GM18499 (cell line): ENCODE measurements at regions not wholly inside any gene's neighbourhood (a gene's known extent, or its start where the extent isn't known, plus 50 kb on each side); places are given as distances from the start of the nearest gene placed in this dataset.
"Not testable (repeated sequence)": the region's sequence is repeated elsewhere in the genome, so short reads cannot be mapped to it uniquely, and the experiment has no call there.

Experiments
- ATAC-seq: cut with Tn5 transposase; IDR thresholded peaks from one replicate; pipeline ENCODE4 v1.9.1; 2021; ENCODE audit warnings: moderate number of reproducible peaks; ENCODE audit not compliant: insufficient read depth, unreplicated experiment

- peak; percentile 49 for ATAC-seq
Observed at GRCh38 chr4:116070283-116070682, 956.9 kb upstream of the NDST4 start.

DNA sequence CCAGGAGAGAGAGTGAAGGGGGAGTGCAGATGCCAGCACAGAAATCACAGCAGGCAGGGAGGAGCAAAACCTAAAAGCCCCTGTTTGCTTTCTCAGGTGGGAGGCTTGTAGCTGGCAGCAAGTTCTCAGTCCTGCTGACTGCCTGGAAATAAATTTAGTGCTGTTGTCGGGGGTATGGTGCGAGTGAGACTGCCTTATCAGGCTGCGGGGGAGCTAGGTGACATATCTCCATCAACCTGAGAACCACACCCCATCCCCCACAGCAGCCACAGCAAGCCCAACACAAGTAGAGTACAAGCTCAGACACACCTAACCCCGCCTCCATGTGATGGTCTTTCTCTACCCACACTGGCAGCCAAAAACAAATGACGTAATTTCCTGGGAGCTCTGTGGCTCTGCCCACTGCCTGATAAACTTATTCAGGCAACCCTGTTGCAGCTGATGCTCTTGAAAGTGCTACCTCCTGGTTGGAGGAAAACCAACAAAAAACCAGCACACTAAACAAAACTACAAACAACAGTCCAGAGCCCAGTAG lies 953.4 kb upstream of the NDST4 start:
- no peak for ATAC-seq

GRCh38 chr4:116064331-116064730 lies 950.9 kb upstream of the NDST4 start:
- no peak for ATAC-seq

DNA sequence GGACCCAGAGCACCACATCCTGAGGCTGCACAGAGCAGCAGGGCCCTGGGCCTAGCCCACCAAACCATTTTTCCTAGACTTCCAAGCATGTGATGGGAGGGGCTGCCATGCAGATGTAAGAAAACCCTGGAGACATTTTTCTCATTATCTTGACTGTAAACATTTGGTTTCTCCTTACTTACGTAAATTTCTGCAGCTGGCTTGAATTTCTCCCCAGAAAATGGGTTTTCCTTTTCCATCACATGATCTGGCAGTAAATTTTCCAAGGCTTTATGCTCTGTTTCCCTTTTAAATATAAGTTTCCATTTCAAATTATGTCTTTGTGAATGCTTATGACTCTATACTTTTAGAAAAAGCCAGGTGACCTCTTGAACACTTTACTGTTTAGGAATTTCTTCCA lies 945.9 kb upstream of the NDST4 start:
- no peak for ATAC-seq

- ATAC-seq = no peak
Observed at GRCh38 chr4:116058129-116058528, 944.7 kb upstream of the NDST4 start.

GRCh38 chr4:116055857-116056827 lies 942.7 kb upstream of the NDST4 start:
- no peak for ATAC-seq

GRCh38 chr4:116027311-116027710 lies 913.9 kb upstream of the NDST4 start:
- ATAC-seq = no peak

DNA sequence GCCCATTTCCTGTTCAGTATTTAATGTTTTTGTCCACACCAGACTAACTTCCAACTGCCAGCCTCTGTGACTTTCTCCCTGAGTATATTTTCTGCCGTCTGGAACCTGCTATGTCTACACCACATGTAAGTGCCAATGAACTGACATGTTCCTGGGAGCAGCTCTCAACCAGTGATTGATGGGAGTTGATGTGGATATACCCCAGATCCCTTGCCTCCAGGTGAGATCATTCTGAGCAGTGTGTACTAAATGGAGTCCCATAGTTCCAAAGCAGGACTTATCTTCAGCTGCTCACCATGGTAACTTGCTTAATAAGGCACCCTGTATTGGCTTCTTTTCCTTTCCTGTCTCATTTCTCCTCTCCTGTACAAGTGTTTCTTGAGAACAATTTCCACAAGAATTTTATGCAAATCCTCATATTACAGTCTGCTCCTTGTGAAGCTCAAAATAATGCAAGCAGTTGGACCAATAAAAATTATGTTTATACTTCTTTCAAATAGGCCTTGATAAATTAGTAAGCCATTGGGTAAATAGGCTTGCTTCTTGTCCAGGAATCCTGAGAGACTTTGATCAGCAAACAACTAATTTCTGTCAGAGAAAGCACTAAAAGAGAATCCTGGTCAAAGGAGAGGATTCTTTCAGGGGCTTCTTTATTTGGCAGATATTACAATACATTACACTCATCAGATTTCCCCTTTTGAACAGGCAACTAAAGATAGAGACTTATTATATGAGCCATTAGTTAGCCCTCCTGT lies 911.7 kb upstream of the NDST4 start:
- ATAC-seq = no peak

- no peak for ATAC-seq
Observed at GRCh38 chr4:116023049-116023448, 909.6 kb upstream of the NDST4 start.

DNA sequence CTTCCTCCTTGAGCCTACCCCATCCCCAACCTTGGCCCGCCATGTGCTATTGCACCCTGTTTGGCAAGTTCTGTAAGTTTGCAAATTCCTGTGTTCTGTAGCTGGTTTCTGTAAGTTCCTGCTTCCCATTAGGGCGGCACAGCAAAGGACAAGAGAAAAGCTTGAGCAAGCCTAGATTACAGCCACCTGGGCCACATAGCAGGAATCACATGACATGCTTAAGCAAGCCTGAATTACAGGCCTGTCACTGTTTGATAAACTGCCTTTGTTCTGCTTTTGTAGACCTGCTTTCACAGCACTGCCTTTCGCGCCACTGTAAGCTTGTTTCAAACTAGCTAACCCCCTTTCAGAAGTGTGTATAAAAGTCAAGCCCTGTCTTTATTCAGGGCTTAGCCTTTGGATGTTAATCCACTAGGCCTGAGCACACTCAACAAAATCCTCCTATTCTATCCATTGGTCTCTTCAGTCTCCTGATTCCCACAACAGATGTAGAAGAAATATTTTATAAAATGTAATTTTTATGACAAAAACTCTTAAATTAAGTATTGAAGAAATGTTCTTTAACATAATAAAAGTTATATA lies 906.8 kb upstream of the NDST4 start:
- ATAC-seq = no peak

DNA sequence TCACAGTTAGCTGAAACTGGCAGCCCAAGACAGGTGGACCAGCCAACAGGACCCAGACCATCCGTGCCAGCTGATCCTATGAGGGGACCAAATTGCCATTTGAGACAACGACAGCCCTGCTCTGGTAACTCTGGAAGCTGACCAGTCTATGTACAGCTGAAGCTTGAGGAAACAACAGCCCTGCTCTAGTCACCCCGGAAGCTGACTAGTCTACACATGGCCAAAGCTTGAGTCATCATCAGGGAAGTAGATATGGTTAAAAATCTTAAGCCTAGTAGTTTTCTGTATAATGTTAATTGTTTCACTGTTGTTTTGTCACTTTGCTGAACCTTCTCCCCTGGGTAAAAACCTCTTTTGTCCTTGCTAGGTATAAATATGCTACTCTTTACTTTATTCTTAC lies 905.4 kb upstream of the NDST4 start:
- no peak for ATAC-seq

GRCh38 chr4:116016201-116016600 lies 902.8 kb upstream of the NDST4 start:
- ATAC-seq = no peak

DNA sequence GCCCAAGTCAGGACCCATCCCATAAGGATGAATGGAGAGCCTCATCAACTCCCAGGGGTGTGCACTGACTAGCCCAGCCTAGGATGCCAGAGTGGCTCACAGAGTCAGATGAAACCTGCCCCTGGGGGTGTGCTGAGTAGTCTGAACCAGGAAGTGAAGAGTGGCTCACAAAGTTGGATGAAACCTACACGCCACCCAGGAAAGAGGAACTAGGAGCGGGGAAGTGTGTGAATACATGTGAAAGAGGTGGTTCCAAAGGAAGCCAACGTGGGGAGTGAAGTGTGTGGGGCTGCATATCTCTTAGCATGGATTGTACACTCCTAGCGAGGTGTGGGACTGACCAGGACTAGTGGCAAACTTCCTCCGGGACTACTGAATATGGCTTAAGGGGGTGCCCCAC lies 902.1 kb upstream of the NDST4 start:
- no peak for ATAC-seq

GRCh38 chr4:116015062-116015461 lies 901.6 kb upstream of the NDST4 start:
- no peak for ATAC-seq

DNA sequence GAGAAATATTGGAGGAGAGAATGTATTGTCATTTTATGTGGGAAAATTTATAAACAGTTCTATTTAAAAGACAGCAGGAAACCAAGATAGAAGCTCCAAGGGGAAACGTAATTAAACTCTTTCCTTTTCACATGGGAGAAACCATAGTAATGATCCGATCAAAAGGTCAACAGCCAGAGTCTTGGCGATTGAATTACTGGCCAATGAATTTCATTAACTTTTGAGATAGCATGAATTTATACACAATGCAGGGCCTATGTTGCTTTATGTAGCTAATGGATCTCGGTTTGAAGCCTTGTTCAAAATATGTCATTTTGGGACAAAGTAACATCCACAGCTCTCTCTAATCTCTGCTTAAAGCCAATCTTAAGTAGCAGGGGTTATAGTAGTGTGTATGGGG lies 897.5 kb upstream of the NDST4 start:
- no peak for ATAC-seq

DNA sequence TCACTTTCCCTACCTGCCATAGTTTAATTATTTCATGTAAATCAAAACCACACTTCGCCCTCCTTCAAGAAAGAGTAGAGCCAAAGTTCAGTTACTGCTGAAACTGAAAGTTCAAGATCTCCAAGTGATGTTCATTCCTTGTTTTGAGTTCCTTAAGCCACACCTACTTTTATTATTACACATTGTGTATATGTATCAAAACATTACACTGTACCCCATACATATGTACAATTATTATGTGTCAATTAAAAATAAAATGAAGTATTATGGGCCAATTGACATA lies 892.3 kb upstream of the NDST4 start:
- no peak for ATAC-seq

DNA sequence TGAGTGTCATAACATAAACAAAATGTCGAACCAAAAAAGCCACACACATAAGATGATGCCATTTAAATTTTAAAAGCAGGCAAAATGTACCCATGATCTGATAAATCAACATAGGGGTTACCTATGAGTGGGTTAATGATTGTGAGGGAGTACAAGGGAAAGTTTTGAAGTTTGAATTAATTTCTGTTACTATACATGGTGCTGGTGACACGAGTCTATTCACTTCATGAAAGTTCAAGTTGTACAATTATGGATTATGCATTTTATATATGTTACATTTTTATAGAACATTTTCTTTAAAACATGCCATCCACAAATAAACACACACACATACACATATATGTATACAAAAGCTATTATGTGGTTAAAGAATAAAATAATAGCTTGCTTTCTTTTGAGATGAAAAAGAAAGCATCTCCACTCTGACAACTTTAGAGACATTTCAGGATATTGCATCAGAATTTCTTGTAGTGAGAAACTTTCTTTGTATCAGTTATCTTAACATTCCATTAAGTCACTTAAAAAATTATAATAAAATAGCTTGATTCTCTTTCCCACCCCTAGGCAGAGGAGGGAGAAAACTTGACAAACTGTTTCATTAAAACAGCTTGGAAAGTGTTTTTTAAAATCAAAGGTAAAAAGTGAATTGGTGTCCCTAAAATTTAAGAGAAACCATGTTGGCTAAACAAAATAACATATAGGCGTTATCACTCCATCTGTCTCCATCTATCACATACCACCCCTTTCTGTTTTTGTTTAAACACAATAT lies 891.8 kb upstream of the NDST4 start:
- ATAC-seq = no peak

DNA sequence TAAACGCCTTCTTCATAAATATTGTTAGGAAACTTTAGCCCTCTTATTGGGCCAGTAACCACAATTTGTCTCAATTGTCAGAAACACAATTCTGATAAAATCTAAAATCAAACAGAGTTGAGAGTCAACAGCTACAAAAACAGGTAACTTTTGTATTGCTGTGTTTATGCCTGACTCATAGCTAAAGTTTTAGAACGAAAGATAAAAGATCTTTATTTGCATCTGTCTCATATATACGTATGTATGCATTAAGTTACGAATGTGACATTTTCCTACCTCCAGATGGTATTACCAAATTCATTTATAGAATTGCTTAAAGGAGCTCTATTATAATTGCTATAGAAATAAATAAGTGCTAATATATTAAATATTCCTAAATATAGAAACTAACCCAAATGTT lies 887.9 kb upstream of the NDST4 start:
- ATAC-seq = no peak

DNA sequence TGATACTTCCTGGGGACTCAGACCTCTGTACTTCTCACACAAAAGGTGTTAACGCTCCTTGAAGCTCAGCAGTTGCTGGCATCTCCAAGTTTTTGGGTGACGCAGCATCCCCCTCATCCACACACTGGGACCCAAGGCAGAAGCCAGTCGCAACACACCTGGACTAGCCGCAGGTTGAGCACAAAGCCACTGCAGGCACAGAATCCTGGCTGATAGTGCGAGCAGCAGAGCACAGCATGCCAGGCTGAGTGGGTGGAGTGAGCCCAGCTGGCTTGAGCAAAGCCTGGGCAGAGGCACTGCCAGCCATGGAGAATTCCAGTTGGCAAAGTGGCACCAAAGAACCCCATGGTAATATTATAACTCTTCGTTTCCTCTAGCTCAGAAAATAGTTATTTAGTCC lies 873.2 kb upstream of the NDST4 start:
- no peak for ATAC-seq

DNA sequence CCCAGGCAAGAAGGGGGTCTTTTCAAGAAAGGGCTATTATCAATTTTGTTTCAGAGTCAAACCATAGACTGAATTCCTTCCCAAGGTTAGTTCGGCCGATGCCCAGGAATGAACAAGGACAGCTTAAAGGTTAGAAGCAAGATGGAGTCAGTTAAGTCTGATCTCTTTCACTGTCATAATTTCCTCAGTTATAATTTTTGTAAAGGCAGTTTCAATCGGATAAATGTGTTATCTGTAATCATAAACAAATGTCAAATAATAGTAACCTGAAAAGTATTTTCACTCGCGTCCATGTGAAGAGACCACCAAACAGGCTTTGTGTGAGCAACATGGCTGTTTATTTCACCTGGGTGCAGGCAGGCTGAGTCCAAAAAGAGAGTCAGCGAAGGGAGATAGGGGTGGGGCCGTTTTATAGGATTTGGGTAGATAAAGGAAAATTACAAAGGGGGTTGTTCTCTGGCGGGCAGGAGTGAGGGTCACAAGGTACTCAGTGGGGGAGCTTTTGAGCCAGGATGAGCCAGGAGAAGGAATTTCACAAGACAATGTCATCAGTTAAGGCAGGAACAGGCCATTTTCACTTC lies 862.1 kb upstream of the NDST4 start:
- ATAC-seq = not testable (repeated sequence)
